HG02870 (cell line): ENCODE measurements at regions not wholly inside any gene's neighbourhood (a gene's known extent, or its start where the extent isn't known, plus 50 kb on each side); places are given as distances from the start of the nearest gene placed in this dataset.
"Not testable (repeated sequence)": the region's sequence is repeated elsewhere in the genome, so short reads cannot be mapped to it uniquely, and the experiment has no call there.

Source experiments
- ATAC-seq: cut with Tn5 transposase; IDR thresholded peaks from one replicate; pipeline ENCODE4 v1.9.1; 2021; ENCODE audit warnings: mild to moderate bottlenecking, moderate library complexity; ENCODE audit not compliant: unreplicated experiment

DNA sequence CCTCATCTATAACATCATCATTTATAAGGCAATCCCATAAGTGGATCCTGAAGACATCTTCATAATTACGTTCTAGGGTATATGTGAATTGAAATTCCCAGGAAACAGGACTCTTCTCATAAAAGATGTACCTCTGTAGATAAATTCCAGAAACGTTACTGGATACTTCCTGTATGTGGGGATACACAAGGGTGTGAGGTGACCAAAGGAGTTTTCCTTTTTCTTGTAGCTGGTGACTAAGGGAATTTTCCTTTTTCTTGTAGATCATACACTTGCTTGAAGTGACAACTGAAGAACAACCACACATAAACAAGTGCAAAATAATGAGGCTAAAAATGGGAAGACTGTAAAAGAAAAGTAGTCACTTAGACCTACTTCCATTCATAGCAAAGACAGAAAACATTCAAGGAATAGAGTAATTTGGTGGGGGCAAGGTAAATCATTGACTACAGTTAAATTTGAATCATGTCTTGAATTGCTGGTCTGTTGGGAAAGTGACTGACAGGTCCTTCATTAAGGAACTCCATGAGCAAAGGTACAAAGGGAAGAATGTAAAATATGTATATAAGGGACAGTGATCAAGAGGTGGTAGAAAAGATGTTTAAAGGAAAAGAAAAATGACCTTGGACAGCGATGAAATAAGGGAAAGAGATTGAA, 53.2 kb upstream of the UBE2E3 start:
- no peak for ATAC-seq

DNA sequence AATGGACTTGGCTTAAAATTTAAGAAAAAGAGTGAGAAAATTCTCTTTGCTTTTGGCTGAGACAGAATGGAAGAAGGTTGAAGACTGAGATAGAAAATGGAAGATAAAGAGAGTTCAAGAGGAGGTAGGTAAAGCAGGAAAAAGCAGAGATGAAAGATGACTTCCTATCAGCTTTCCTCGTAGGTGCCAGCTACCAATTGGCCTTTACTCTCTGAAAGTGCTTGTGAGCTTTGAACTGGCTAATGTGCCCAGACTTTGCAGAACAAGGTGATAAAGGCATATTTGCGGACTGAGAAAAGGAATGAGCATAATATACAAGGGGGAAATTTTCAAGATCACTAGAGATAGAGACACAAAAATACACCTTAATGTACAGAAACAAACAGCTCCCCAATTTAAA, 54.7 kb upstream of the UBE2E3 start:
- no peak for ATAC-seq

DNA sequence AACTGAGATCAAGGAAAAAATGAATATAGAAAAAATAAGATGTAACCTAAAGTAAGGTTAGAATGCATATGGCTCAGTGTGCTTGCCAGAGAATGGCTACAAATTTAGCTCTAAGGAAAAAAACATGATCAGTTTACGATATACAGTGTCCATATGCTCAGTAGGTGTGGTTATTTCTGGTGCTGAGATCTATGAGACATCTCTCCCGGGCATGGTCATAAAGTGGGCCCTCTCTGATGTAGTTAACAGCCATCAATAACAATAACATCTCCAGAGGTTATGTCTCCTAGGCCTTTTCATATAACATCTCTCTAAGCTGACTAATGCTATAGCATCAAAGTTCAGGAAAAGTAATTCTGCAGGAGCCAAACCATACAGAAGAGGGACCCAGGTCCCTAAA, 56.3 kb upstream of the UBE2E3 start:
- ATAC-seq, result no peak

DNA sequence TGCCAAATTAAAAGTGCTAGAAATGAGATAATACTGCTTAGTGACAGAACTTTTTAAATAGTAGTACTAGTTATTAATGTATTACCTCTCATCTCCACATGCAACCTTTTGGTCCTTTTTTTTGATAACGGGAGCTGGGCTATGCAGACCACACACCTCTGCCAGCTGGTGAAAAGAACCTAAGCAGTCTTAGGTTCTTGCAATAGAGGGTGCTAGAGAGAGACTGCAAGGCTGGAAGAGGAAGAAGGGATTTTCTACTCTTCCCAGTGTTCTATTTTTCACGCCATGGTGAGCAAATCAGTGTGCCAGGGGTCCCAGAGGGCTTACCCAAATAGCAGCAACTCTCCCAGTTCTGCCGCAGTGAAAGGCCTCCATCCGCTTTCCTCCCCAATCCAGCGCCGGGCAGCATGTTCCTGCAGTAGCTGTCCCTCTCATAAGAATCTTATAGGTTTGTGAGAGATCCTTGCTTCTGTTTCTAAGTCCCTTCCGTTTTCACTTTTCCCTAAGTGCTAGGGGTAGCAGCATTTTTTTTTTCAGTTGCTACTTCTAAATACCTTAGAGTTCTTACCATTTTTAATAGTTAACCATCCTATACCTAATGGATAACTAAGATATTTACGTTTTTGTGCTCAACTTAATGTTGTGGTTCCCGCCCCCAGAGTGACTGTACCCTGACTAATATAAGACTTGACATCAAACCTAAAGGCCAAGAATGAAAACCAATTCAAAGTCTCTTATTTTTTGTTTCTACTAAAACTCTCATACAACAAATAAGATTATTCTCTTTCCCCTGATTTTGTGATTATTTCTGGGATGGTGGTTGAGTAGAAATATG, 69.4 kb upstream of the UBE2E3 start:
- no peak for ATAC-seq

DNA sequence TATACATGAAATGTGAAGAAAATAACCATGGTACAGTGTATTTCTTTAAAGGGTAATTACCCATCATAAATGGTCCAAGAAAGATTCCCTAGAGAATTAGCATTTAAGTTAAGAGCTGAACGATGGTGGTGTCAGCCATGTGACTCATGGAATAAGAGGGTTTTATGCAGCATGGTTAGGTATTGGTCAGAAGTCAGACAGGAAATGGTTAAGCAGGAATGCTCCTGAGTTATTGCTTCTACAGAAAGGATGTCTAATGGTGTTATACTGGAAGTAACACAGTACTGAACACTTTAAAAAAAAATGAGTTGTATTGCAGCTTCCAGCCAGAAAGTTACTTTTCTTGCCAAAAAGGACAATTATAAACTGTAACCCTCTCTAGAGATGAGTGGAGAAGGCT, 72.7 kb upstream of the UBE2E3 start:
- no peak for ATAC-seq

DNA sequence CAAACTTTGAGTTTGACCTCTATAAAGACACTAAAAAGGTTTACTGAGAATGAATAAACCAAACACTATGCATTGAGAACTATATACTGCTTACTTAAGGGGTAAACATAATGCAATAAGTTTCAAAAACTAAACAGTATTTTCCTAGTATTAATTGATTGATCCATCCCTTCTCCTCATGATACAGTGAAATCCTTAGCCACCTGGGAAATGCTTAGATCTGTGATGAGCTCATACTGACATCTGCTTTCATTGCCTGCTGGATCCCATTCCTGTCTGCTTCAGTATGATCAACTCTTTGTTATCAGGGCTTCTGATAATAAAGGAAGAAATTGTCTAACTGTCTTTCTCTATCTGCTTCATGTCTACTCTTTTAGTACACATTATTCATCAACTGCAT, 74.9 kb upstream of the UBE2E3 start:
- no peak for ATAC-seq

DNA sequence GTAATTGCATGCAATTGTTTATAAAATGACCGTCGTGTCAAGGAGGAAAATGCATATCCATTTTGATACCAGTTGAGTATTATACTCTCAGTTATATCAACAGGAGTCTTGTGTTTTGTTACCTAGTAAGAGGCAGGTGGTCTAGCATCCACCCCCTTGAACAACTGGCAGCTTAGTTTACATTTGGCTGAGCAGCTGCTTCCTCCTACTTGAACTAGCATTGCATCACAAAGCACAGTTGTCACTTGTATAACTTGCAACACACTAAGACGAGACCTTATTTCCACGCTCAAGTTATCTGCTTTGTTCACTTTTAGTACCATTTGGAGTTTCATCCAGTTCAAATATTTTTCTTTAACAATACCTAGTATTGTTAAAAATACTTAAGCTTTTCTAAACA, 75.4 kb upstream of the UBE2E3 start:
- ATAC-seq, result no peak

DNA sequence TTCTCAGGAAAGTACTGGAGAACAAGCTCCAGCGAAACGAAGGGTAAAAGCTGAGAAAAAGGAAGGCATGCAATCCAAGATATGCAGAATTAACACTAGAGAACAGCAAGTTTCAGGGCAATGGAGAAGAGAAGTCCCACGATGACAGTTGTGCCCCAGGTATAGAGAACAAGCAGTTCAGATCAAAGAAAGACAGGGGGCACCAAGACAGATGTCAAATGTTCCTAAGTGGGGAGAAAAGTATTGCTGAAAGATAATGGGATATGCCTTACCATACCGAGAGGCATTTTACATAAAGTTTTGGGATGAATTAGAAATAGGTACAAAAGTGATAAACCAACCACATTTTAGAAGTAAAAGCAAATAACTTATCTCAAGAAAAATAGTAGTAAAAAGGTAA, 79.1 kb upstream of the UBE2E3 start:
- ATAC-seq, result no peak

DNA sequence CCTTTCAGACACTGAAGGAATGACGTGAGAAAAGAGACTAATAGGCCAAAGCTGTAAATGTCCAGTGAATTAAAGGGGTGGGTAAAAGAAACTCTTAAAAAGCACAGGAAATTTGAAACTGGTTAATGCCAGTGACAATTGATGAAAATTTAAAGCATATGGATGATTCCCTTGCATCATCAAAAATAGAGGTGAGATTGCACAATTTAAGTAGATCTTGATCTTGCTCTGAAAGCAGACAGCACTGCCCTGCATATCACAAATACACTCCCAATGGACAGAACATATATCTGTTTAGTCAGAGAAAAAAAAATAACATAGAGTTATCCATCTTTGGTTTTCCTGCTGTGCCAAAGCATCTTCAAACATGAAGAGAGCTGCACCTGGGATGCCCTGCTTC, 86.7 kb upstream of the UBE2E3 start:
- ATAC-seq, result no peak

DNA sequence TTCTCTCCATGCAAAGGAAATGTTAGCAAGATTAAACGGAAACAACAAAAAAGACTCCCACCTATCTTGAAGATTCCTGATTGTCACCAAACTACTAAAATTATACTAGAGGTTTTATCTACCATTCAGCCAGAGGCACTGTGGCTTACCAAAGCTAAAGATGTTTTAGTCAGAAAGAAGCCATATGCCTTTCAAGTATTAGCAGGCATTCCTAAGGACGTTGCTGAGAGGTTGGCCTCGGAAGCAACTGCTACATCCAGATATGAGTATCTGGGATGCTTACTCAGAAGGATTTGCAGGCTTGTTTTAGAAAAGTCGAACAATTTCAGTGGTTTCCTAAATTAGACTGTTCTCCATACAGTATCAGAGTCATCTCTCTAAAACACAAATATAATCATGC, 88.3 kb upstream of the UBE2E3 start:
- no peak for ATAC-seq

DNA sequence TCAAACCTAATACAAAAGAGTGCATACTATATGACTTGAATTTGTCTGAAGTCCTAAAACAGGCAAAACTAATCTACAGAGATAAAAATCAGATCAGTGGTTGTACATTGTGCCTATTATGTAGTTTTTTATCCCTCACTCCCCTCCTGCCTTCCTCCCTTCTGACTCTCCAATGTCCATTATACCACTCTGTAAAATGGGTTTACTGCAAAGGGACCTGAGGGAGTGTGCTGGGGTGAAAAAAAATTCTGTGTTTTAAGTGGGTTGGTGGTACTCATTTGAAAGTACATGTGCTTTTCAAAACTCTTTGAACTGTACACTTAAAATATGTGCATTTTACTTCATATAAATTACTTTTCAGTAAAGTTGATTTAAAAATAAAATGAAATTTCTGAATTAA, 89.0 kb upstream of the UBE2E3 start:
- ATAC-seq, result no peak

DNA sequence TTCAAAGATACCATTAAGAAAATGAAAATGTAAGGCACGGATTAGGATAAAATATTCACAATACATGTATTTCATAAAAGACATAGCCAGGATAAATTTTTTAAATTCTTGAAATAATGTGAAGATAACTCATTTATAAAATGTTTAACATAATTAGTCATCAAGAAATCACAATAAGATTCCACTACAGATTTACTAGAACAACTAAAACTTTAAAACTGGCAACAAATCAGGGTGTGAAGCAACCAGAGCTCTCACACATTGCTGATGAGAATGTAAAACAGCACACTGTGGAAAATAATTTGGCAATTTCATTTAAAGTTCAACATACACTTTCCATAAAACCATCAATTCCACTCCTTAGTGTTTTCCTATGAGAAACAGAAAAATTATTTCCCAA, 89.6 kb upstream of the UBE2E3 start:
- ATAC-seq, result no peak

DNA sequence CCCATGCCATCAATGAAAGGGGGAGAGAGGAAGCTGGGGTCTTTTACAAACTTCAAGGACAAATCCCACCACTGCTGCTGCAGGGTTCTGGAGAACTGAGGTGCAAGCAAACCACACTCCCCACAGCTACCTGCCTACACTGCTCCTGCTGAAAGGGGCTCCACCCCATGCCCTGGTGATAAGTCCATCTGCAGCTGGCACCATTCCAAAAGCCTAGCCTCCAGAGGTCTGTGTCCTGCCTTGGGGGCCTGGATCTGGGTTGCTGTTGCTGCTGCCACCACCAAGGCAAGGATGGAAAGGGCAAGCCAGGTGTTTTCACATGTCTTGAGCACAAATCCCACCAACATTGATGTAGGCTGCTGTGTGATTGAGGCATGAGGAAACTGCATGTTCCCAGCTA, 97.4 kb upstream of the UBE2E3 start:
- no peak for ATAC-seq

DNA sequence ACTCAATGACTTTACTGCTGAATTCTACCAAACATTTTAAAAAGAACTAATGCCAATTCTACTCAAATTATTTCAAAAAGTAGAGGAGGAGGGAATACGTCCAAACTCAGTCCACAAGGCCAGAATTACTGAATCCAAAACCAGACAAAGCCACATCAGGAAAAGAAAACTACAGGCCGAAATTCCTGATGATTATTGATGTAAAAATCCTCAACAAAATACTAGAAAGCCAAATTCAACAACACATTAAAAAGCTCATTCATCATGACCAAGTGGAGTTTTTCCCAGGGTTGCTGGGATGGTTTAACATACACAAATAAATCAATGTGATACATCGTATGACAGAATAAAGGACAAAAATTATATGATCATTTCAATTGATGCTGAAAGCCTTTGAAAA, 103.9 kb upstream of the UBE2E3 start:
- ATAC-seq, result no peak

DNA sequence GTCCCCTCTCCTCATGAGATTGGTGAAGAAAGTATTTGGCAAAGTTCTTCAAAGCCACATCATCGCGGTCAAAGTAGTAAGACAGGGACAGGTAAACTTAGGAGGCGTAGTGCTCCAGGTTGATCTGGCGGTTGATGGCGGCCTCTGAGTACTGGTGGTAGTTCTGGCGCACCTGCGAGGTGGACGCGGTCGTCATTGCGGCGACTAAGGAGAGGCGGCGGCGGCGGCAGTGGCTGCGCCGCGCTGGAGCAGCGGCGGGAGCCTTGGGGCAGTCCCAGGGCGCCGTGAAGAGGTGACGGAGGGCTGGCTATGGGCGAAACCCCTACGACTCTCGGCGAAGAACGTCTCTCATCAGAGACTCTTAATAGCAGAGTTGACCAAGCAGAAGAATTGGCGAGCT, 107.2 kb upstream of the UBE2E3 start:
- no peak for ATAC-seq

DNA sequence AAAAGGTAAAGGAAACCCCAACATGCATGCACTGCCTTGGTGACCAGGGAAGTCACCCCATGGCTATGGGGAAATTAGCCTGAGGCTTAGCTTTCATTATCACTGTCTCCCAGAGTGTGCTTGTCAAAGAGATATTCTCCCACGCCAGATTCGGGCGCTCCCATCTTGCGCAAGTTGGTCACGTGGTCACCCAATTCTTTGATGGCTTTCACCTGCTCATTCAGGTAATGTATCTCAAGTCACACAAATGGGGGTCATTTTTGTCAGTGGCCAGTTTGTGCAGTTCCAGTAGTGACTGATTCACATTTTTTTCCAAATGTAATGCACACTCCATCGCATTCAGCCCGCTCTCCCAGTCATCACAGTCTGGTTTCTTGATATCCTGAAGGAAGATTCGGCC, 107.6 kb upstream of the UBE2E3 start:
- not testable (repeated sequence) for ATAC-seq

DNA sequence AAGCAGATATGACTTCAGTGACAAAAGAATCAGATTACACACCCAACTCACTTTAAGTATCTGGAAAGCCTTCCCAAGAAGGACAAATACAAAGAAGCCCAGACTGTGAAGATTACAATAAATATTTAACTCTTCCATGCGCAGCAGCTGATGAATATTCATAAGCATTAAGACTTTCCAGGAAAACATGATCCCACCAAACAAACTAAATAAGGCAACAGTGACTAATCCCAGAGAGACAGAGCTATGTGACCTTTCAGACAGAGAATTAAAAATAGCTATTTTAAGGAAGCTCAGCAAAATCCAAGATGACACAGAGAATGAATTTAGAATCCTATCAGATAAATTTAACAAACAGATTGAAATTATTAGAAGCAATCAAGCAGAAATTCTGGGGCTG, 108.2 kb upstream of the UBE2E3 start:
- ATAC-seq, result no peak

DNA sequence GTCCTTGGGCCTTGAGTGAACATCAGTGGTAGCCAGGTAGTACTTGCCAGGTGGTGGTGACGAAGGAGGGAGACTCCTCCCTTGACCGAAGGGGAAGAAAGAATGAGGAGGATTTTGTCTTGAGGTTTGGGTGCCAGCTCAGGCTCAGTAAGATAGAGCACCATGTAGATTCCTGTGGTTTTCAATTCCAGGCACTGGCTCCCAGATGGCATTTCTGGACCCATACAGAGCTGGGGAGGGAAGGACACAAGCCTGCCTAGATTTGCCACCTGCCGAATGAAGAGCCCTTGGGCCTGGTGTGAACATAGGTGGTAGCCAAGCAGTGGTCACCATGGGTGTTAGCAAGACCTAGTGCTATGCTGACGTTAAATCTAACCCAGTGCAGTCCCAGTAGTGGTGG, 108.8 kb upstream of the UBE2E3 start:
- ATAC-seq, result no peak

DNA sequence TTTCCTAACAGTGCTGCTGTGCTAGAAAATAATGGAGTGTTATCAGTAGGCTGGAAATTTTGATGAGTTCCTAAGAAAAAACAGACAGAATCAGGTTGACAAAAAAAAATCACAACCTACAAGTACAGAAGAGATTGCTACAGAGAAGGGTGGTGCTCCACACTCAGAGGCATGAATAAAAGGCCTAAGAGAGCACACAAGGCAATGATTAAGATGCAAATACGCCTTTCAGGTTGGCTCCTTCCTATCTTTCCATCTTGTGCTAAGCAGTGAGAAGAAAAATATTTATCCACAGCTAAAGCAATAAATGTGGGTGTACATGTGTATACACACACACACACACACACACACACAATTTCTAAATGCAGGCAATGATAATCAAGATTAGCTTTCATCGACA, 130.6 kb upstream of the UBE2E3 start:
- no peak for ATAC-seq

DNA sequence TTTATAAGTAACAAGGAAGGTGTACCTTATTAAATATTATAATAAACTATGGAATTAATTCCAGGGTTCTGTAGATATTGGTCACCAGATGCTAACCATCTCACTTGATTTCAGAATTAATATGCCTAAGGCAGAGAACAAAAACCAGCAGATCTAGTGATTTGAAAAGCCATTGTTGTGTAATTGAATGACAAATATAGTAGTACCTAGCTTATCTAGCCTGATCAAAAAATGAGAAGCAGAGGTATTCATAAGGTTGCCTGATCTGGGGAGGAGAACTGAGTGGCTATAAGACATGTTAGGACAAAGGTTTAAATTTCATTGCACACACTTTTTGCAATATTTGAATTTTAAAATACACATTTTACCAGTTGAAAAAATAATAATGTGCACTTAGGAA, 132.0 kb upstream of the UBE2E3 start:
- no peak for ATAC-seq

DNA sequence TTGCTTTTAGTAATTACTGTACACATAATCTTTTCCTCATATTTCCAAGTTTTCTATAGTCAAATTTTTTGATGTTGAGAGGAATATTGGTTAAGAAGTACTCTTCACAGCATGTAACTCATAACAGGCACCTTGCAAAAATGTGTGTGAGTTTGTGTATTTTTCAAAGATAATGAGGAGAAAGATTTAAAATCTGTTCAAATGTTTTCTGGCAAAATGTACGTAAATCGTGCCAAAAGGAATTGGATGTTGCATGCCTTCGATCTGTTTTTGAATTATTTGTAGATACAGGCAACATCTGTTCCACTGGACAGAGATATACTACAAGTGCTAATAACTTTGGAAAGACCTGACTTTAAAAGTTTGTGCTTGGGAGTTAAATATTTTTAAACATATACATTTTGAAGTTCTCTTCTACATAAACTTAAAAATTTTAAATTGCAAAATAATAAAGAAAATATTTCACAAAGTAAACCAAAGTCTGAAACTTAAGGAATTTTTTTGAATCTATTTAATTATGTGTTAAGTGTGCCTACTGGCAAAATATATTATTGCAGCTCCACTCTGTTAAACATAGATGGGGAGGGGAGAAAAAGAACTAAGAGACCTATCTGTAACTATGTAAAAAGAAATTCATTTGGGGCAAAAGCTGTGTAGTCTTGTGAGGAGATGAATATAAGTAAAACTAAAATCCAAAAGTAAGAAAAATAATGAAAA, 133.5 kb upstream of the UBE2E3 start:
- no peak for ATAC-seq

DNA sequence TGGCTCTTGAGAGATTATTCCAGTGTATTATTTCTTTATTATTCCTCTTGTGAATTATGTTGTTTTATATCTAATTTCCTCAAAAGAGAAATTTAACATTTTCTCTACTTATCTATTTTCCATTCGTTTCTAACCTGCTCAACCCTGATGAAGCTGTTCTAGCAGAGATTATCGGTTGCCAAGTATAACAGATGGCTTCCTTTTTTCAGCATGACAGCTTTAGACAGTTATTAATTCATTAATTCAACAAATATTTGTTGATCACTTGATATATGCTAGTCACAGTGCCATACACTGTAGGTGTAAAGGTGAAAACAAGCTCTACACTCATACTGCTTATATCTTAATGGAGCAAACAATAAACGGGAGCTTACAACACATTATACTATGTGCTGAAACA, 137.9 kb upstream of the UBE2E3 start:
- no peak for ATAC-seq
